GM12873 (cell line): ENCODE measurements at regions not wholly inside any gene's neighbourhood (a gene's known extent, or its start where the extent isn't known, plus 50 kb on each side); places are given as distances from the start of the nearest gene placed in this dataset.
A peak's percentile ranks its signal among the peaks of the same experiment; 100 is the strongest.

Experiments
- TF ChIP-seq, protein P1 (sequence below): IDR thresholded peaks from 2 replicates; pipeline ENCODE4 v1.5.1; 2012; ENCODE audit warnings: low read depth, mild to moderate bottlenecking, moderate library complexity, low read length, control low read depth; ENCODE audit not compliant: insufficient read depth; ENCODE audit errors: missing control alignments

GRCh38 chr11:128021349-128022006, 565.9 kb downstream of the ETS1 start:
- TF ChIP-seq, protein P1, sequence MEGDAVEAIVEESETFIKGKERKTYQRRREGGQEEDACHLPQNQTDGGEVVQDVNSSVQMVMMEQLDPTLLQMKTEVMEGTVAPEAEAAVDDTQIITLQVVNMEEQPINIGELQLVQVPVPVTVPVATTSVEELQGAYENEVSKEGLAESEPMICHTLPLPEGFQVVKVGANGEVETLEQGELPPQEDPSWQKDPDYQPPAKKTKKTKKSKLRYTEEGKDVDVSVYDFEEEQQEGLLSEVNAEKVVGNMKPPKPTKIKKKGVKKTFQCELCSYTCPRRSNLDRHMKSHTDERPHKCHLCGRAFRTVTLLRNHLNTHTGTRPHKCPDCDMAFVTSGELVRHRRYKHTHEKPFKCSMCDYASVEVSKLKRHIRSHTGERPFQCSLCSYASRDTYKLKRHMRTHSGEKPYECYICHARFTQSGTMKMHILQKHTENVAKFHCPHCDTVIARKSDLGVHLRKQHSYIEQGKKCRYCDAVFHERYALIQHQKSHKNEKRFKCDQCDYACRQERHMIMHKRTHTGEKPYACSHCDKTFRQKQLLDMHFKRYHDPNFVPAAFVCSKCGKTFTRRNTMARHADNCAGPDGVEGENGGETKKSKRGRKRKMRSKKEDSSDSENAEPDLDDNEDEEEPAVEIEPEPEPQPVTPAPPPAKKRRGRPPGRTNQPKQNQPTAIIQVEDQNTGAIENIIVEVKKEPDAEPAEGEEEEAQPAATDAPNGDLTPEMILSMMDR: peak; percentile 14

DNA sequence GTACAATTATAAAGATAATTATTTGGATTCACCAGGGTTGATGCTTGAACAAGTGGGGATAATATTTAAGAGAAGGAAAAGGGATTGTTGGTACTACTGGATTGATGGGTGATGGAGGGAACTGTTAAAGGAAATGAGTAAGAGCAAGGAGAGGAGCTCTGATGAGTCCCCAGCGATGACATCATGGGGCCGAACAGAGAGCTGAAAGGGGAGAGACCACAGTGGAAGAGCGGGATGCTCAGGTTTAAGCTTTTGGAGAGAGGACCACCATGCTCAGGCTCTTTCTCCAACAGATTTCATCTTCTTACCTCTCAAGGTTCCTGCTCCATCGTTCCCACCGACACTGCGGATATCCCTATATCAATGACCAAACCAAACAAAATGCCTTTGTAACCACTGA, 568.7 kb downstream of the ETS1 start:
- TF ChIP-seq, protein P1: no peak

- TF ChIP-seq, protein P1: no peak
Measured at GRCh38 chr11:128005562-128005961, 581.8 kb downstream of the ETS1 start.

- TF ChIP-seq, protein P1: no peak
Measured at GRCh38 chr11:127998421-127998820, 588.9 kb downstream of the ETS1 start.

DNA sequence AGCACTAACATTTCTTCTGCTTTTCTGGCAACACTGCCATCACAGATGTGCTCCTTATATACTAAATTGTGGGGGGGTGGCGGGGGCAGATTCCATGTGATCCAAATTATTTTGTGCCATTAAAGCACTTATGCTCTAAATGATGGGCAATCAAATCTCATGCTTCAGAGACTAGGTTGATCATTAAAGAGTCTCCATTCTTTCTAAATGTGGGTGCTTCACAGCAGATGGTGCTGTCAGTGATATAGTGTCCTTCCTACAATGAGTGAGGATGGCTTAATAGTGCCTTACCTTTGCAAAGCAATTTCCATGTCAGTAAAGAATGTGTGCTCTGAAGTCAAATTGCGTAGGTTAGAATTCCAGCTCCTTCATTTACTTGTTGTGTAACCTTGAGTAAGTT, 589.8 kb downstream of the ETS1 start:
- TF ChIP-seq, protein P1: no peak

DNA sequence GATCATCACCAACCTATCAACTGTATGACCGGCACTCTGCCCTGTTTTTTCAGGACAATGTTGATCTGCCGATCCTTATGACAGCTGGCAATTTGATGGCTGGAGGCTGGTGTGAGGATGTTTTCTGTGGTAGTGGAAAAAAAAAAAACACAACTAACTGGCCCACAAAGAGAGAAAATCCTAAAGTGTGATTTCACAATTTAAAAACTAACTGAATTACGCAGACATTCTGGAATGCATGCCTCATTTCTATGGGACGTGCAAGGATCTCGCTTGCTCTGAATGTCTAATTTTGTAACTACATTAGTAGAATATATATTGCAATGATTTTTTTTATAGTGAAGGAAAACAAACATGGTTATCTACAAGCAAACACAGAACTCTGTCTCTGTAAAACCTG, 590.5 kb downstream of the ETS1 start:
- TF ChIP-seq, protein P1: no peak

DNA sequence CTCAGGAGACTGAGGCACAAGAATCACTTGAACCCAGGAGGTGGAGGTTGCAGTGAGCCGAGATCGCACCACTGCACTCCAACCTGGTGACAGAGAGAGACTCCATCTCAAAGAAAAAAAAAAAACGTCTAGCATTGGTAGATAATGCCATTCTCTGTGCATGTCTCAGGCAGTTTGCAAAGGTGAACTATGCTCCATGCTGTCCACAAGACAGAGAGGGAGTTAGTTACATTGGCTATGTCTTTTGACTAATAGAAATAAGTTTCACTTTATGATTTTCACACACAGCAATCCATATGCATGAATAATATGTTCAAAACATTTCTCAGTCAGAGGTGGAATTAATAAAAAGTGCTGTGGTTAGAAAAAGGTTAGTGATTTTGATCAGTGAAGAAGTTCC, 591.4 kb downstream of the ETS1 start:
- TF ChIP-seq, protein P1: no peak
